Inflammatory macrophage treated with lipopolysaccharide for 1 hour (primary cell): ENCODE measurements at regions not wholly inside any gene's neighbourhood (a gene's known extent, or its start where the extent isn't known, plus 50 kb on each side); places are given as distances from the start of the nearest gene placed in this dataset.
"Not testable (repeated sequence)": the region's sequence is repeated elsewhere in the genome, so short reads cannot be mapped to it uniquely, and the experiment has no call there.

ENCODE experiments used
- DNase-seq, 2 donors: peaks; one replicate each; pipeline ENCODE4 v3.0.0-alpha.2; 2020 to 2022

GRCh38 chr1:14420686-14421085 is 177.8 kb upstream of the KAZN start:
- DNase-seq, result no peak

- DNase-seq, result no peak
Observed at GRCh38 chr1:14421295-14421976, 177.0 kb upstream of the KAZN start.

- DNase-seq, result peak in 1 of 2 donors; percentile 7
Observed at GRCh38 chr1:14421977-14422609, 176.4 kb upstream of the KAZN start.

GRCh38 chr1:14424325-14425002 is 174.0 kb upstream of the KAZN start:
- DNase-seq, result no peak

- DNase-seq, result no peak
Observed at GRCh38 chr1:14426854-14427253, 171.6 kb upstream of the KAZN start.

- no peak for DNase-seq
Observed at GRCh38 chr1:14429577-14429976, 168.9 kb upstream of the KAZN start.

- not testable (repeated sequence) for DNase-seq
Observed at GRCh38 chr1:14432728-14433127, 165.8 kb upstream of the KAZN start.

- no peak for DNase-seq
Observed at GRCh38 chr1:14435368-14436023, 163.0 kb upstream of the KAZN start.

- DNase-seq, result no peak
Observed at GRCh38 chr1:14437417-14437918, 161.0 kb upstream of the KAZN start.

GRCh38 chr1:14438127-14438769 is 160.2 kb upstream of the KAZN start:
- DNase-seq, result no peak

- no peak for DNase-seq
Observed at GRCh38 chr1:14439015-14439414, 159.5 kb upstream of the KAZN start.

GRCh38 chr1:14440166-14440565 is 158.3 kb upstream of the KAZN start:
- no peak for DNase-seq

- no peak for DNase-seq
Observed at GRCh38 chr1:14440731-14441130, 157.8 kb upstream of the KAZN start.

GRCh38 chr1:14441302-14441741 is 157.2 kb upstream of the KAZN start:
- no peak for DNase-seq

- no peak for DNase-seq
Observed at GRCh38 chr1:14442669-14443068, 155.8 kb upstream of the KAZN start.

- DNase-seq, result no peak
Observed at GRCh38 chr1:14443164-14443787, 155.2 kb upstream of the KAZN start.

- DNase-seq, result no peak
Observed at GRCh38 chr1:14451217-14451616, 147.3 kb upstream of the KAZN start.

GRCh38 chr1:14452551-14452950 is 145.9 kb upstream of the KAZN start:
- no peak for DNase-seq

GRCh38 chr1:14460173-14460572 is 138.3 kb upstream of the KAZN start:
- DNase-seq, result no peak

- no peak for DNase-seq
Observed at GRCh38 chr1:14462851-14463250, 135.6 kb upstream of the KAZN start.

GRCh38 chr1:14466006-14466405 is 132.5 kb upstream of the KAZN start:
- DNase-seq, result no peak

- no peak for DNase-seq
Observed at GRCh38 chr1:14467112-14467511, 131.4 kb upstream of the KAZN start.
